GM19463 (cell line): ENCODE measurements at regions not wholly inside any gene's neighbourhood (a gene's known extent, or its start where the extent isn't known, plus 50 kb on each side); places are given as distances from the start of the nearest gene placed in this dataset.

Experiments used
- ATAC-seq: cut with Tn5 transposase; IDR thresholded peaks from one replicate; pipeline ENCODE4 v1.9.1; 2021; ENCODE audit warnings: mild to moderate bottlenecking, moderate library complexity; ENCODE audit not compliant: unreplicated experiment

DNA sequence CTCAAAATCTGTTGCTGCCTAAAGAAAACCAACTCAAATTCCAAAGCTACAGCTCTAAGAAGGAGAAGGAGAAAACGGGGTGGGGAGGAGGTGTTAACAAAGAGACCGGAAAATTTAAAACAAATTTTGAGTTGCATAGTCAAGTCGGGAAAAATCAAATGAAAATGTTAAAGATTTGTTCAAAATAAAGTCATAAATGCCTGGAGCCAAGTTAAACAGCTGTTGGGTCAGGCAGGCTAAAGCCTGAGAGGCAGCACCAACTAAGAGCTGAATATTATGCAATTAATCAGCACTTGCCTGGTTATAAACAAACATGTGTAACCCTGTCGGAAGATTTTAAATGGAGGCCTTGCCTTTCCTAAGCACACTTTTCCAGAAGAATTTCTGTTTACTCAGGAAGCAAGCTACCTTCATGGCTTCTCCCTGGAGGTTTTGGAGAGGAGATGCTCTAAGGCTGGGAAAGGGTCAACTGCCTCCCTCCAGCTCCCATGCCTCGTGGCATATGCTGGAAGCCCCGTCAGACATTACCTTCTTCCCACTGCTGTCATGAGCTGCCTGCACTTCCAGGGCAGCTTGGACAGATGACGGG, 270.5 kb downstream of the DMRT2 start:
- no peak for ATAC-seq

DNA sequence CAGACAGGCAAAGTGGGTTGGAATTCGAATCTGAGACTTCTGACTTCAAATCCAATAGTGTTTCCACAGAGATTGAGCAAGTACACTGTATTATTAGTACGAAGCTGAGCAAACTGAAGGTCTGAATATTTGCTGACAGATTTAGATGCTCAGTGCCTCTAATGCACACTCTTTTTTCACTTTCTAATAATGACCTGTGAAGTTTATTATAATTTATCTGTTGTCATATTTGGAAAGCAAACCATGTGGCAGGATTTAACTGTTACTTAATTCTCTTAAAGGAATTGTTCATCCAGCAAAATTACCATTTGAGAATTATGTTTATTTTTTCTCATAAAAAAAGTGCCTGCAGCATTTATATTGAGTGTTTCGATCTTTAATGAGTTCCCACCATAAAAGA, 277.3 kb downstream of the DMRT2 start:
- no peak for ATAC-seq

DNA sequence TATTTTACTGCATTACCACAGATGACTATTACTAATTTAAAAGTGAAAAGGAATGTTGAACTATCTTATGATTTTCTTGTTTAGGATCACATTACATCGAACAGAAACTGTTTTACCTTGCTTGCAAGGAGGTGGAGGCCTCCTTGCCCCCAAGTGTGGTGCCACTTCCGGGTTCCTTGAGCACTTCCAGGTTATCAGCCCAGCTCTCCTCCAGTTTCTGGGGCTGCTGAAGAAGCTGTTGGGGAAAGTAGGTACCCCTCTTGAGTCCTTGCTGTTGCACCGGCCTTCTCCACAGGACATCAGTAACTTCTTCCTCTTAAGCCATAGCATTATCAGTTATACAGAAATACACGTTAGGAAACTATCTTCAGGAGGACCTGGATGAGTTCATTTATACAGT, 278.2 kb downstream of the DMRT2 start:
- ATAC-seq = no peak

DNA sequence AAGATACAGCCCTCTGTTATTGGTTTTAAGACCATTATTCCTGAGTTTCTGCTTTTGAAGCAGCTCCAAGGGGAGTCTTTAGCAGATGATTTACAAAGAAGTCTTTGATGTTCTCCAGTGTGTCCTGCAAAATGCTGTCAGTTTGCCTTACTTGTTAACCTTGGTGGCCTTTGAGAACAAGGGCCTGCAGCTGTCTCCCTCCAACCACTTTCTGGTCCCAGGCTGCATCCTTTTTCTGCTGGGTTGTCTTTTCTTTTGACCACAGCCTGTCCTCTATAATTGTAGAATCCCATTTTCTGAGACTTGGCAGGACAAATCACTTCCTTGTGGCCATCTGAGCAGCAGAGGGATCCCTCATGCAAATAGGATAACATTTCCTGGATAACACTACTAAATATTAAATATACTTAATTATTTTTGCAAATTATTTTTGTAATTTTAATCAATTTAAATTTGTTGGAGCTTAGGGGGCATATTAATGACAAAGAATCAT, 281.4 kb downstream of the DMRT2 start:
- ATAC-seq = no peak

DNA sequence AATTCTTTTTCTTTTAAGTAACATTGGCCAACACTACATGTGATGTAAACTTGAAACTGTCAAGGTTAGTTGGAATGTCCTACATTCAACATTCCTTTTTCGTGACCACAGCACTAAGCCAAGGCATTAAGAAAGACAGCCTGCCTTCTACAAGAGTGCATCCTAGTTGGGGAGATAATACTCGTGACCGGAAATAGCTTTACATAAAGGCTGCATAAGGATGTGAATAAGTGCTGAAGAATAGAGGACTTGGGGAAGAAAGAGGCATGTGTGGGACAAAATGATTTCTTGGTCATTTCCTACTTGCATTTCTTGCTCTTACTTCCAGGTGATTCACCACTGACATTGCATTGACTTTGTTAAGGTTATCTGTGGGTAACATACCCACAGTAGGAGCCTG, 282.0 kb downstream of the DMRT2 start:
- no peak for ATAC-seq

DNA sequence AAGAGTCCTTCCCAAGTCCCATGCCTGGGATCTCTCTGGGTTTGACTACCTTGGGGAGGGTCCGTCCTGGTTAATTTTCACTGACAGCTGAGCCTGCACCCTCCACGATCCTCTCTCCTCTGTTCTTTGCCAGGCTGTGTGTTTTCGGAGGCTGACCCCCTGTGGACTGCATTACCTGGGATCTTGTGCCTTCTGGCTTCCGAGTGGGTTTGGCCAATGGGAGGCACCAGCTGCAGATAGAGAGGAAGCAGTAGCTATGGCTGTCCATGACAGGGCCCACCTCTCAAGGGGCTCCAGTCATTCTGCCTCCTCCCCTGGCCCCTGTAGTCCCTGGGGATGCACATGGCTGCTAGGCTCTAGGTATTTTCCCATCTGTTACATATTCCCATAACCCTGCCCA, 285.0 kb downstream of the DMRT2 start:
- ATAC-seq = no peak

DNA sequence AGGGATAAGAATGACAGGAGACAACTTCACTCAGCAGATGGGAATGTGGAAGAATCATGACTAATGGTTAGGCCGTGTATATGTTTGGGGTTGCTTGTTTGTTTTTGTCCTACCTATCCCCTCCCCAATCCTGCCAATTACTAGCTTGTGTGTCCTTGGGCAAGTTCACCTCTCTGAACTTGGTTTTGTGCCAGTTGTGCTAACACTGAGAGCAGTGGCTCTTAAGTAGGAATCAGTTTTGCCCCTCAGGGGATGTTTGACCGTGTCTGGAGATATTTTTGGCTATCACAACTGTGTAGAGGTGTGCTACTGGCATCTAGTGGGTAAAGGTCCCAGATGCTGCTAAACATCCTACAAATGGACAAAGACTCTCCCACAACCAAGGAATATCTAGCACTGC, 287.0 kb downstream of the DMRT2 start:
- no peak for ATAC-seq

DNA sequence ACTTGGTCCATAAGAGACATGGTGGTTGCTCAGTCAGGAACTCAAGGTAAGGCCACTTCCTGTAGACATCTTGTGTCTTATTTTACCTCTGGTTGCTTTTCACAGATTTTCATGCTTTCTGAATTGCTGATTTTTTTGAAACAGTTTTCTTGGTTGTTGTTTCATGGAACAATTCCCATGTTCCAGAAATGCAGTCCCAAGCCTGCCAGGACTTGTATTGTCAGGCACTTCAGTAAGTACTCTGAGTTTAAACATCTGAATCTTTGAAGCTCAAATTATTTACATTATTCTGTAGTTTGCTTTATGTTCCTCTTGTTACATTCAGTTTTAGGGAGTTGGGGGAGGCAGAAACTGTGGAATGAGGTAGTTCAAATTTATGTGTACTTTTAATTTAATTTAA, 290.2 kb downstream of the DMRT2 start:
- no peak for ATAC-seq

DNA sequence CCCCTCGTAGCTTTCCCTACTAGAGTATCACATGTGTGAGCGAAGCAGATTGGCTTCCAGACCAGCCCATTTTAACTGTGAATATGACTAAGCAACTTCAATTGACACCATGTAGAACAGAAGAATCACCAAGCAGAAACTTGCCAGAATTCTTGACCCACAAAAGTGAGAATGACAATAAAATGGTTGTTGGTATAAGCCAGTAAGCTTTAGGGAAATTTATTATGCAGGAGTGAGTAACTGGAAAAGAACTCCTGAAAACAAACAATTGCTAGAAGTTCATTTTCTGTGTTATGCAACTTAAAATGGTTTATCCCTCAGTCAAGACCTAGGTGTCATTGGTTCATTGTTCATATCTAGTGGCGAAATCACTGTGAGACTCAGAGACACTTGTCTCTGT, 303.1 kb downstream of the DMRT2 start:
- no peak for ATAC-seq

DNA sequence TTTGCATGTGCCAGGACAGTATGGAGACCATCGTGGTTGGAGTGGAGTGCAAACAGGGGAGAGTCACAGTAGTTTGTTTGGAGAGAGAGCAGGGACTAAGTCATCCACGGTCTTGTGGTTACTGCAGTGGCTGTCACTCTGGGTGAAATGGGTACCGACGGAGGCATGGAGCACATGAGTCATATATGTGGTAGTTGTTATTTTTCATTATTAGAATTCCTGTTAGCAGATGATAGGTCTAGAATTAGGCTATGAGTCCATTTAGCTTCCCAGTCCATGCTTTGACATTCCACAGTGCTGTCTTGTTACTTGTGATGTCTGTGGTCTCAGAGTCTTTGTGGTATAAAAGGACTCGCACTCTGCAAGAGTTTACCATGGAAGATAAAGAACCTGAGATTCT, 303.9 kb downstream of the DMRT2 start:
- no peak for ATAC-seq

DNA sequence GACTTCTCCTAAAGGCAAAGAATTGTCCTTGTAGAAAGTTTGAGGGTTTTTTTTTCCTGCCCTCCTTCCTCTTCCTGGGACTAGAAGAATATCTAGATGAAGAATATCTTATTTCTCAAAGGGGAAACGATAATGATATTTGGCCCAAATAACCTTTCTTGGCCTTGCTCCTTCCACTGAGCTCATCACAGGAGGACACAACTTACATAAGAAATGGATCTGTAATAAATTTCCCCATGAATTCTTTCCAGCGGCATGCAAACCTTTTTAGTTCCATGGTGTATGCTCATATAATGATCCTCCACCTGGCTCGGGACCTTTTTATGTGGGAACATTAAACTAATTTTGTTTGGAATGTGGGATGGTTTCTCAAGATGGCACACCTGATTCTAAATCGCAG, 304.4 kb downstream of the DMRT2 start:
- ATAC-seq = no peak

DNA sequence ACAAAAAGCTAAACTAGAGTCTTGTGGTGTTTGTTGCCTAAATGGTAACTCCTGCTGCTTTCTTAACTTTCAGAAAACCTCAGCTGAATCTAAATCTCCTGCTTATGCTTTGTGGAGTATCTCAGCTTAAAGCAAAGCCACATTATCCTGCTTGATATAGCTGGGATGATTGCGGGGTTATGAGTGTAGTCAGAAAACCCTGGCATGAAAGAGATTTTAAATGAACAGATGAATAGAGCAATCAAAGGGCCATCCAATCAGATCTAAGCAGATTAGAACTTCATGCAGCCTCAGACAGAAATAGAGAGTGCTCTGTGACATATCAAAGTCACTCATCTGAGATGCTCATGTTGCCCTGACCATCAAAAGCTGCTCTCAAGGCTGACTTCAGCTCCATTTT, 305.5 kb downstream of the DMRT2 start:
- no peak for ATAC-seq

DNA sequence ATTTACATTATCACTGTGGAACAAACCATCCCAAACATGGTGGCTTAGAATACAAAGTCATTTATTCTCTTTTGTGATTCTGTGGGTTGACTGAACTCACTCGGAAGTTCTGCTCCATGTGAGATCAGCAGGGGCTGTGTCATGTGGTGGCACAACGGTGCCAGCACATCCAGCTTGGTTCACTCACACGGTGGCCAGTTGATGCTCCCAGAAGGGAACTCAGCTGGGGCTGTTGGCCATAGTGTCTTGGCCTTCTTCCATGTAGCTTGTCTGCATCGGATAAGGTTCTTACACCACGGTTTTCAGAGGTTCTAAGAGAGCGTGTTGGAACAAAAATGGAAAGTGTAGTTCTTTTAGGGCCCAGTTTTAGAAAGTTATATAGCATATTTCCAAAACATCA, 312.7 kb downstream of the DMRT2 start:
- ATAC-seq = no peak

DNA sequence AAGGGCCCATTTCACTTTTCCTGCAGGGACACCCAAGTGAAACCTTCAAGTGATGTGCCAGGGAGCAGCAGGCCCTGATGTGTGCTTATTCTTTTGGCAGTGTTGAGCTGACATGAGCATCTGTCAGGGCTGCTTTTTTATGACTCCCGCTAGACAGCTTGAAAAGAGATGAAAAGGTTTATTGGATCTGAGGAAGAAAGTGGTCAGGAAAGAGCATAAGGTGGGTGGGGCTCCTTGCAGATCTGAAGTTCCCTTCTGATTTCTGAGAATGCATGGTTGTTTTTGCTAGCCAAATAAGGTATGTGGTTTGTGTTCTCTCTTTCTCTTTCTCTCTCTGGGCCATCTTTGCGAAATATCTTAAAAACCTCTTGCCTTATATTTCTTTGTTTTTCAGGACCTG, 316.1 kb downstream of the DMRT2 start:
- no peak for ATAC-seq

DNA sequence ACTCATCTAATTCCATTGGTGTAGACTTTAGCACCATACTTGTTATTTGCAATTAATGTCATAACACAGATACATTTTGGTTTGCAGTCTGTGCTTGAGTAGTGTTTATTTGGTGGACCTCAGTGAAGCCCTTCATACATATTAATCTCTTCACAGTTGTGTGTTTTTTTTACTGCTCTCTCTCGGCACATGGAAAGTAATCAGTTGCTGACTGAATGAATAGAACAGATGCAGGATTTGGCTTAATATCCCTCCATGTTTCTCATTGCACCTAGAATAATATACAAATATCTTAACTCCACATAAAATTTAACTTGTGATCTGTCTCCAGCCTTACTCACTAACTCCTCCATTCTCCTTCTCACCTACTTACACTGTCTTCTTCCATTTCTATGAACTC, 319.1 kb downstream of the DMRT2 start:
- ATAC-seq = no peak

DNA sequence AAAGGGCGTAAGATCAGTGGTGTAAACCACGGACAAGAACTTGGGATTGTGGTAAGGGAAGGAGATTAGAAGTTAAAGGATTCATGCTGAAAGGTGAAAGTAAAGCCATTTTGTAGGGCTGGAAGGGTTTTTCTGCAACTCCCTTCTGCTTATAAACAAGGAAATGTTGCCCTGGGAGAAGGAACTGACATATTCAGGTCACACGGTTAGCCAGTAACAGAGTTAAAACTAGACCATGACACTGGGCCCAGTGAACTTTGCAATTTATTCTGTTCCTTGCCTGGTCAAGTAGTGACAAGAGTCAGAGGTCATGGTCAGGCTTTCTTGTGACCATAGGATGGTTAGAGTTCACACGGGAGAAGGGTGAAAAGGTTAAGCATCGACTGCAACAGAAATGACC, 323.3 kb downstream of the DMRT2 start:
- ATAC-seq = no peak

DNA sequence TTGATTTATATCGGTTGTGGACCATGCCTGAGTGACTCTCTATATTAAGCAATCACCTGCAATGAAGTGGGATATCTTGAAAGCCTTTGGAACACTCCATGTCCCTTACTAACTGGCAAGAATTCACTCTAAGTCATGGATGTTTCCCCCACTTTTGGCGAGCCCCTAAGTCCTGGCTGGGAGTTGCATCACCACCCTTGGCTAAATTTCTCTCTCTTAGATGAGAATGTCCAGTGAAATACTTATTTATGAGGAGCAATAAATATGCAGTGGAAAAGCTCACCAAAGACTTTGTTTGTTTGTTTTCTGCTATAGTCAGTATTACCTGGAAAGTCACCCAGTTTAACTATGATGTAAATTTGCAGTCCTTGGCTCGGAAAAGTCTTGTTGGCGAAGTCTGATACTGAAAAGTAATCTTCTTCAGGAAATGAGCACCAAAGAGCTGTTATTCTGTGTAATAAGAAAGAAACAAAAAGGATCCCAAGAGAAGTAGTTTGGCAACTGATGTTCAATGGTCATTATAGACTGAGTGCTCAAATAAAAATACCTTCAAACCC, 333.8 kb downstream of the DMRT2 start:
- no peak for ATAC-seq

DNA sequence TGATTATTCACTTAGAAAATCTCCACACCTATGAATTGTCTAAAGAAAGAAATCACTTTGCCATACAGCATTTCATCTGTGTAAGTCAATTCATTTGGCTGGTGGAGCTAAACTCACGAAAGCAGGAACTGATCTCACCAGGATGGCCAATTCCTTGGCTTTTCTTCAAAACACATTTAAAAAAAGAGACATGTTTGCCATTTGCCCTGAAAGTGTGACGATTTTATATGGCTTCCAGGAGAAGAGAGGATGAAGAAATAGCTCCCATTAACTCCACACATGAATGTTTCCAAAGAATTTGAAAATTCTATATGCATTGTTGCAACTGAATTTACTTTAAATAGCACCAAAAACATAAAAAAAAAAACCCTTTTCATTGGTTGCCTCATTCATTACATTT, 334.7 kb downstream of the DMRT2 start:
- ATAC-seq = no peak

DNA sequence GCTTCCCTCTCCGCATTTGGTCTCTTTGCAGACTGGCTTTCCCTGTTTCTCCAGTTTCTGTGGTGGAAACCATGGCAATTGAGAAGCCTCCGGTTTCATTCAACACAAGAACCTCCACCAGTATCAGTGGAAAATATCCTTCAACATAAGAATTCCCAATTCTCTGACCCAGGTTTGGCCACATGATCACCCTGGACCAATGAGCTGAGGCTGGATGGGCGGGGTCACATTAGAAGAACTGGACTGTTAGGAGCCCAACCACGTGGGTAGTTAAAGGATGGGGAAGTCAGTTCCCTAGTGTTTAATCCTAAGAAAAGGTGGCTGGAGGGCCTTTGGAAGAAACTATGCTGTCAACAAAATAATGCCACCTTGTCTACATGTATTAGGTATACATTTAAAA, 336.3 kb downstream of the DMRT2 start:
- no peak for ATAC-seq

DNA sequence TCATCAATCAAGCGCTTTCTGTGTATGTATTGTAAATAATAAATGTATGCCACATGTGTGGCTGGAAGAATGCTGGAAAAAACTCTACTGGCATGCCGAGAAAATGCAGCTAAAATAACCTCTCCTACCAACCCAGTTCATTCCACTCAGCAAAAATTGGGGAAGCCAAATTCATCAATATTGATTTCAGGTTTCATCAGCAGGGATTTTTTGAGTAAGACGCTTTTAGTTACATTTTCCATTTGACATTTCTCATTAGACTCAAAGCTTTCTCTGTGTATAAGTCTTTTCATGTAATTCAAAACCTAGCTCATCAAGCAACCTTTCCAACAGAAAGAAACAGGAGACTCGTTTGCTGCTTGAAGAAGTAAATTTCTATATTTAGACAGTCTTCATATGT, 338.1 kb downstream of the DMRT2 start:
- no peak for ATAC-seq

DNA sequence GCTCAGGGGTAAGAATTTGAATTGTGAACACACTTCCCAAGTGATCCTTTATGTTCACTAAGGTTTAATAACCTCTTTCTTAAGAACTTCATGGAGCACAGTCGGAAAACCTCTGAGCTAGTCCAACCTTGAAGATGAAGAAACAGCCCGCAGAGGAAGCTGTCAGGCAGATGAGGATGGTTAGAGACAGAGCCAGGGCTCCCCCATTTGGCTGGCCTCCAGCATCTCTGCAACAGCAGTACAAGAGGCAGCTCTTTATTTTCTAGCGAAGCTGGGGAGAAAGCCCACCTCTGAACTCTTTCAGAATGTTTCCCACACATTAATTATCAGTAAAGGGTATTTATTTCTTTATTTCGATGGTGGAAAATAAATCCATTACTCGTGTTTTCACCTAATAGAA, 350.8 kb downstream of the DMRT2 start:
- ATAC-seq = no peak

DNA sequence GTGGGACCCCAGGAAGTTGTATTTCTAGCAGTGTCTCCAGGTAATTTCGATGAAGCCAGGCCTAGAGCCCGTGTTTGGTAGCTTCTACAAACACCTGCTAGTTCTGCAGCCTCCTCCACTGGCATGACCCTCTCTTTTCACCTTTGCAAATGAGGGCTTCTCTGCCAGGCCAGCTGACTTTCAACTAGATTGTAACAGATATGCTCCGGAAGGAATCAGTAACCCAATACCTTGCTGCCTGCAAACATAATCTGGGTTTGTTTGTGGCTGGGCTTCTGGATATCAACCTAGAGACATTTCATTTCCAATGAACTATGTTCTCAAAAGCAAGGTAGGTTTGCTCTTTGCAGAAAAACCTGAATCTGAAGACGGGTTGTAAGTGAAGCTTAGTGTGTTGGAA, 354.8 kb downstream of the DMRT2 start:
- ATAC-seq = no peak

DNA sequence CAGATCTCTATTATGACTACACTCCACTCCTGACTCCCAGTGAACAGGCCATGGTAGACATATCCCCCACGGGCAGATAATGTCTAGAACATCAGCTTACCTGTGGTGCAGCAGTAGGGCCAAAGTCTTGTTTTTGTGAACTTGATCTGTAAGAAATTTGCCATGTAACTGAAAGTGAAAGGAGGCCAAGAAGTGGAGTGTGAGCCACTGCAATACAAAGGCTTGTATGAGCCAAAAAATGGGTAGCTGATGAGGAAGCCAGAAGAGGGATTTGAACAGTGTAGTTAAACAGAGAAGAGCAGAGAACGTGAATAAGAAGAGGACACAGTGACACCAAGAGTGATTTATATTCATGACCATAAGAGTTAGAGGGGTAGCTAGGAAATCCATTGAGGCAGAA, 361.7 kb downstream of the DMRT2 start:
- no peak for ATAC-seq
